ENCODE measurements at regions not wholly inside any gene's neighbourhood (a gene's known extent, or its start where the extent isn't known, plus 50 kb on each side); places are given as distances from the start of the nearest gene placed in this dataset.
"Not testable (repeated sequence)": the region's sequence is repeated elsewhere in the genome, so short reads cannot be mapped to it uniquely, and the experiment has no call there.

DNA sequence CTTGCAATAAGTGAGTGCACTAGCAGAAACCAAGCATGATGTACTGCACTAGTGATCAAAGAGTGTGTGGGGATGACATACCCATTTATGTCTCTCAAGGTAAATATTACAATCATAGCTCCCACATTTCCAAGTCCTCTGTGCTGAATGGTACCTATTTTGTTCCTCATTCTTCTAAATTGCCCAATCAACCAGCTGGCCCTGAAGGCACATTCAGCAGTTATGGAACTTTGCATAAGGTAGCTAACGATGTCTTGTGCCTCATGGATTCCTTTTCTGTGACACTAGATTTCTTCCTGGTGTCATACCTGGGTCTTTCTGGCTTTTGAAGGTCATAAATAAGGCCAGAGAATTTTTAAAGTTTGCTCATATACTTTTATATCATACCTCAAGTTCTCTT, 963.0 kb downstream of the SLC4A3 start:
- DNase-seq (ENCODE audit: low spot score) (no peak), ATAC-seq (ENCODE audit: low FRiP score) (no peak)
- TF ChIP-seq, protein P1, sequence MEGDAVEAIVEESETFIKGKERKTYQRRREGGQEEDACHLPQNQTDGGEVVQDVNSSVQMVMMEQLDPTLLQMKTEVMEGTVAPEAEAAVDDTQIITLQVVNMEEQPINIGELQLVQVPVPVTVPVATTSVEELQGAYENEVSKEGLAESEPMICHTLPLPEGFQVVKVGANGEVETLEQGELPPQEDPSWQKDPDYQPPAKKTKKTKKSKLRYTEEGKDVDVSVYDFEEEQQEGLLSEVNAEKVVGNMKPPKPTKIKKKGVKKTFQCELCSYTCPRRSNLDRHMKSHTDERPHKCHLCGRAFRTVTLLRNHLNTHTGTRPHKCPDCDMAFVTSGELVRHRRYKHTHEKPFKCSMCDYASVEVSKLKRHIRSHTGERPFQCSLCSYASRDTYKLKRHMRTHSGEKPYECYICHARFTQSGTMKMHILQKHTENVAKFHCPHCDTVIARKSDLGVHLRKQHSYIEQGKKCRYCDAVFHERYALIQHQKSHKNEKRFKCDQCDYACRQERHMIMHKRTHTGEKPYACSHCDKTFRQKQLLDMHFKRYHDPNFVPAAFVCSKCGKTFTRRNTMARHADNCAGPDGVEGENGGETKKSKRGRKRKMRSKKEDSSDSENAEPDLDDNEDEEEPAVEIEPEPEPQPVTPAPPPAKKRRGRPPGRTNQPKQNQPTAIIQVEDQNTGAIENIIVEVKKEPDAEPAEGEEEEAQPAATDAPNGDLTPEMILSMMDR (IDR thresholded peaks at IDR 0.05): no peak

- TF ChIP-seq, protein P1 (IDR thresholded peaks at IDR 0.05): no peak
- ATAC-seq (ENCODE audit: low FRiP score) (no peak), DNase-seq (ENCODE audit: low spot score) (no peak)
Measured at GRCh38 chr2:220593526-220593925, 966.1 kb downstream of the SLC4A3 start.

DNA sequence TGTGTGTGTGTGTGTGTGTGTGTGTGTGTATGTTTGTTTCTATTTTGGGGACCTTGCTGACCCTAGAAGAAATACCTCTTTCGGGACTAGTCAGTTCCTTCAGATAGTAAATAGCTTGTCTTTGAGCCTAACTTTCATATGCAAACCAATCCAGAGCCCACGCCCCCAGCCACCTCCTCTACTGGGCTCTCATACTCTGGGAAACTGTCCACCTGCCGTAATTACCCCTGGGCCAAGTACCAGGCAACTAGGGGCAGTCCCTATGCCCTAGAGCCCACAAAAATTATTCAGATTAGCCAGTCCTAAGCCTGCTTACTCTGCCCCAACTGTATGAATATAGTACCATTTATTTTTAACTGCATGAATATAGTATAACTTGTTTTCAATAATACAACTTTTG, 970.4 kb downstream of the EPHA4 start:
- DNase-seq (ENCODE audit: low spot score) (no peak), ATAC-seq (ENCODE audit: low FRiP score) (no peak)
- TF ChIP-seq, protein P1 (IDR thresholded peaks at IDR 0.05): no peak

GRCh38 chr2:220613004-220613403, 959.1 kb downstream of the EPHA4 start:
- DNase-seq (ENCODE audit: low spot score); ATAC-seq (ENCODE audit: low FRiP score): not testable (repeated sequence)

DNA sequence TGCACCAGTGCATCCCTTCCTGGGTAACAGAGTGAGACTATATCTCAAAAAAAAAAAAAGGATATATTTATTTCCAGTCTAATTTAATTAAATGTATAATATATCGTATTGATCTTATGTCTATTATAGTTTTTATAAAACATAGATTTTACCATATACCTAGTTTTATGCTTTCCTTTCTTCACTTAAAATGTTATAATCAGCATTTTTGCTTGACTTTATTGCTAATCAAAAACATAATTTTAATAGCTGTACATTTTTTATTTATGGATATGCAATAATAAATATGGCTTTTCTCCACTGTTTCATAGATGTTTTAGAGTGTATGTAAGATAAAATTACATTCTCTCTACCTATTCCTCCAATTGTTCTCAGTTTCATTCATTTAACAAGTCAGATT, 958.0 kb downstream of the EPHA4 start:
- TF ChIP-seq, protein P1 (IDR thresholded peaks at IDR 0.05): no peak
- ATAC-seq (ENCODE audit: low FRiP score) (no peak), DNase-seq (ENCODE audit: low spot score) (no peak)

DNA sequence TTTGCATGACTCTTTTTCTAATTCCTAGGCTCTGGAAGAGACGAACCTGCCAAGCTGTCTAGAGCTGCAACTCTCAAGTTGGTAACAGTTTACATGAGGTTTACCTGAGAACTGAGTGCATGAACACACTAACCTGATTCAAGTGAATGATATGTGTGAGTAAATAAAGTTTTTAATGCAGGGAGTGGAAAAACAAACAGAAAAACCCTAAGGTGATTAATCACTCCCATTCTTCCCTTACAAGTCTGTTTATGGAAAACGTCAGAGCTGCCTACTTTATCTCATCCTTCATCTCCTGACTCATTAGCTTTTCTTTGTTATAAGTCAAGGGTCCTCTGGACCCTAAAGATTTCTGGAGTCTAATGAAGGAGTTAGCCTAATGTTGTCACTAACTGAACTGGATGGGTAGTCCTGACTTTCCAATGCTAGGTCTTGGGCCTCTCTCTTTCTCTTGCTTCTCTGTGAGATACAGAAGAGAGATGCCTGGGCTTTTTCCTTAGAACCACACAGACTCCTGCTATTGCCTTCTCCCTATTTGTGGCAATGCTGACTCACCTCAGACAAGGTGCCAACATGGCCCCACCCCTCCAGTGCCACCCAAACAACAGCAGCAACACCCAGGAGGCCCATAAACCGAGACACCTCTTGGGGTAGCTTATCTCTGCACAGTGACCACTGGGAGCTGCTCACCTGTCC, 952.4 kb downstream of the EPHA4 start:
- TF ChIP-seq, protein P1 (IDR thresholded peaks at IDR 0.05): no peak
- no peak for DNase-seq (ENCODE audit: low spot score)
- no peak for ATAC-seq (ENCODE audit: low FRiP score)

- TF ChIP-seq, protein P1 (IDR thresholded peaks at IDR 0.05): no peak
- ATAC-seq (ENCODE audit: low FRiP score) (no peak), DNase-seq (ENCODE audit: low spot score) (no peak)
Measured at GRCh38 chr2:220626603-220627002, 945.5 kb downstream of the EPHA4 start.

Measured in omental fat pad (tissue), 3 donors.